NCI-H2081 (cell line): ENCODE measurements at regions not wholly inside any gene's neighbourhood (a gene's known extent, or its start where the extent isn't known, plus 50 kb on each side); places are given as distances from the start of the nearest gene placed in this dataset.
"Not testable (repeated sequence)": the region's sequence is repeated elsewhere in the genome, so short reads cannot be mapped to it uniquely, and the experiment has no call there.

Source experiments
- DNase-seq, 2 experiments: peaks; one replicate each; lab custom pipeline; 2025; lab: John Stamatoyannopoulos, UW

GRCh38 chr16:65624229-65624628 lies 502.4 kb upstream of the CDH11 start:
- no peak for DNase-seq

- DNase-seq, result no peak
Measured at GRCh38 chr16:65622871-65623270, 501.0 kb upstream of the CDH11 start.

DNA sequence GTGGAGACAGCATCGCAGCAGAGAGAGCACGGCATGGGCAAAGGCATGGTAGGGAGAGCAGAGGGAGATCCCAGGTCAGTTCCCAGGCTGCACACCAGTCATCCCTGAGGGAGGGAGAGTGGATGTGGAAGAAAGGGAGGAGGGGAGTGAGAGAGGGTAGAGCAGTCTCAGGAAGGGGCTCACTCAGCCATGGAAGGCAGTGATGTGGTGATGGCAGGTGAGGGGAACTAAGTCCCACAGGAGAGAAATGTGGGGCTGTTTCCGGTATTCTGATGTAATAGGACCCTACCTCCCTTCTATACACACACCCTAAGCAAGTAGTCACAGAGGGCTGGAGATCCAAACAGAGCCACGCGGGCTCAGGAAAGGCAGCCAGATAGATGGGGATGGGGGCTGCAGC lies 500.3 kb upstream of the CDH11 start:
- no peak for DNase-seq

- no peak for DNase-seq
Measured at GRCh38 chr16:65621640-65622039, 499.8 kb upstream of the CDH11 start.

- DNase-seq, result no peak
Measured at GRCh38 chr16:65619606-65620005, 497.7 kb upstream of the CDH11 start.

- DNase-seq, result no peak
Measured at GRCh38 chr16:65618931-65619330, 497.1 kb upstream of the CDH11 start.

DNA sequence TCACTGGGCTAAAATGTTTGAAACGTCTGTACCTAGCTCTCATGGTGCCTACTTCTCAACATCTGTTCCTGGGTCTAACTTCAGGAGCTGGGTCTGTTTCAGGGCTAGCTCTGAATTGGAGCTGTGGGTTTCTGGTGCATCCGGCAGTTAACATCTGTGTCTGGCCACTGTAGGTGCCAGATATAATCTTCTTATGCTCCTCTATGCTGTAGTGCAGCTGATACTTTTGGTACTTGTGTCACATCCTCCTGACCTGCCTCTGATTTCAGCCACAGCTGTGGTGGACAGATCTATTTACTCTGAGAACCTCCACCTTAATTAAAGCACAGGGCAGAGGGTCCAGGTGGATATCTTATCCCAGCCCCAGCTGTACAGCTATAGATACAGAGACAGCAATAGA lies 496.5 kb upstream of the CDH11 start:
- DNase-seq, result no peak

GRCh38 chr16:65617421-65617820 lies 495.6 kb upstream of the CDH11 start:
- DNase-seq, result no peak

DNA sequence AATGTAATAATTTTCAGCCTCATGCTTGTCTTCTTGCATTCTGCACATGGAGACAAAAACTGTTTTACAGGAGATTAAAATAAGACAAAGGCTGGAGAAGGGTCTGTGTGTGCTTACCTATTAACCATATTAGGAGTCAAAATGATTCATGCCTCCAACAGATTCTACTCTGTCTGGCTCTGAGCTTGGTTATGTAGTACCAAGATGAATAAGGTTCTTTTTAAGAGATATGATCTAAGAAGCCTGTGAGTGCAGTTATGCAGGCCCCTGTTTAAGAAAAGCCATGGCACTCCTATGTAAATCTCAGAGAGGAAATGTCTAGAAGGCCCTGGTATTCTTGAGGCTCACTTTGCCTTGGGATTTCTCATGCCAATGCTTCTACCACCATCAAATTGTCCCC lies 486.6 kb upstream of the CDH11 start:
- no peak for DNase-seq

GRCh38 chr16:65604771-65605170 lies 482.9 kb upstream of the CDH11 start:
- no peak for DNase-seq

GRCh38 chr16:65601781-65602180 lies 479.9 kb upstream of the CDH11 start:
- no peak for DNase-seq

- no peak for DNase-seq
Measured at GRCh38 chr16:65600629-65601028, 478.8 kb upstream of the CDH11 start.

- DNase-seq, result no peak
Measured at GRCh38 chr16:65600046-65600445, 478.2 kb upstream of the CDH11 start.

DNA sequence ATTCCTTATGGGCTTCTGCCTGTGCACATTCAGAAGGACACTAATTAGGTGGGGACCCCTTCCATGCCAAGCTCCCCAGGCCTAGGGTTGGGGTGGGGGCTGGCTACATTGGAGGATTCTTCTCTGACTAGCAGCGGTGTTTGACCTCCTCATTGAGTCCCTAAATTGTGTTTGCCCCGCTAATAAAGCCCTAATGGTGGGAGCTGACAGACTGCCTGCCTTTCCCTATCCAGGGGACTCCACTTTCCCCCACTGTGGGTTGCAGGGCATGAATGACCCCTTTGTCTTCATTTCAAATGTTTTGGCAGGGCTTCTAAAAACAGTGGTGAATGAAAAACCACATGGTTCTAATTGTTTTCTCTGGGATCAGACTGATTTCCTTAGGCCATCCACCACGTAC lies 476.8 kb upstream of the CDH11 start:
- DNase-seq, result no peak

GRCh38 chr16:65583498-65583897 lies 461.6 kb upstream of the CDH11 start:
- no peak for DNase-seq

DNA sequence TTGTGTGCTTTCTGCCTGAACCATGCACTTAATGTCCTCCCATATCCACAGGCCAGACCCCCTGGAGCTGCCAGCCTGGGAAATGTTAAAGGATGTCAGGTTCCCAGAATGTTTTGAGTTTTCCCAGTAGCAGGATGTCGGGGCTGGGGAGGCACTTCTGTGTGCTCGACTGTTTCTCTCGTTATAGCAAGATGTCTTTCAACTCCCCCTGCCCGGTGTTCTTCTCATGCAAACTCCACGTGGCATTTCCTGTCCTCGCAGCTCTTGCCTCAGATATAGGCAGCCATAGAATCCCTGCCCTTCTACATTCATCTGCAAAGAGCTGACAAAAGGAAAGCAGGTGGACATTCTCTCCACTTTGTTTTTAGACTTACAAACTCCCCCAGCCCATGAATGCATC lies 457.2 kb upstream of the CDH11 start:
- DNase-seq, result no peak

- no peak for DNase-seq
Measured at GRCh38 chr16:65576631-65577030, 454.8 kb upstream of the CDH11 start.

DNA sequence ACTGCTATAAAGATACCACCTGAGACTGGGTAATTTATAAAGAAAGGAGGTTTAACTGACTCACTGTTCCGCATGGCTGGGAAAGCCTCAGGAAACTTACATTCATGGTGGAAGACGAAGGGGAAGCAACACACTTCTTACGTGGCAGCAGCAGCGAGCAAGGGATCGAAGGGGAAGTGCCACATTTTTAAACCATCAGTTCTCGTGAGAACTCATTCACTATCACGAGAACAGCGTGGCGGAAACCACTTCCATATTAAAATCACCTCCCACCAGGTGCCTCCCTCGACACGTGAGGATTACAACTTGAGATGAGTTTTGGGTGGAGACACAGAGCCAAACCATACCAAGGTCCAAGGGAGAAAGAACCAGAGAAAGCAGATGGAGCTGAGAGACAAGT lies 454.3 kb upstream of the CDH11 start:
- DNase-seq, result no peak

DNA sequence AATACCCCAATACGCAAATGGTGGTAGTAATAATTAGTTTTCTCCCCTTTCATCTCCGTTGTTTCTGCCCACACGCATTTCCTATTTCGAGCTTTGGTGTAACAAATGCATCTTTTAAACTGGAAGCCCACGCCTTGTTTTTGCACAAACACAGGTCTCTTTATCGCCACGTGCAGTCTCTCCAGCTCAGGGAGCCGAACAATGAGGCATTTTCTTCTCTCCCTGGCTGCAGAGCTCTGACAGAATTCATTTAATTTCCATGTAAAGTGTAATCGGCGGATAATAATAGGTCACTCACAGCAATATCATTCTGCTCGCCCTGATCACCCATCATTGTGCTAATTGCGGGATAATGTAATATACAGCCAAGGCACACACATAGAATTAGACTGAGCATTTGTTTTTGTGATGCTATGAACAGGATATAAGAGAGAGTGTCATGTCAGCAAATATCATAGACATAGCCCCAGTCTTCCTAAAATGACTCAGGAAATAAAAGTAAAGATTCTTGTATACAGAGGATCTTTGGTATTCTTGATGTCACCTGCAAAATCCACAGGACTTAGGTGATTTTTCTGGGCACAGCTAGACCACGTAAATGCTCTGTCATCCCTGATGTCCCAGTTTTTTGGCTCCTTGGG lies 452.6 kb upstream of the CDH11 start:
- no peak for DNase-seq

DNA sequence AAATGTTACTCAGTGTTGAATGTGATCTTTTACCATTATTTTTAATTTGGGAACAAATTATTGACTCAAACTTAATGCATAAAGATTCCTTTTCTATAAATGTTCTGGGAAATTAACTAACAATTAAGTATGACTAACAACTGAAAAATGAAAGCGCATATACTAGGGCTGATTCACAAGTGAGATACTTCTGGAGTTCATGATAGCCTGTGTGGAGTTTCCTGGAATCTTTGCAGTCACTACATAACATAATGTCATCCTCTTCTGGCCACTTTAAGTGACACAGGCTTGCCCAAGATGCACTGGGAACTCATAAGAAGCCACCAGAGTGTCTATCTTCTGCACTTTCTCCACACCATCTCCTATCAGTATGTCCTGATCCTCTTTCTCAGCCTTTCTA lies 450.3 kb upstream of the CDH11 start:
- no peak for DNase-seq

GRCh38 chr16:65570261-65570660 lies 448.4 kb upstream of the CDH11 start:
- DNase-seq, result no peak

GRCh38 chr16:65559846-65560245 lies 438.0 kb upstream of the CDH11 start:
- no peak for DNase-seq

DNA sequence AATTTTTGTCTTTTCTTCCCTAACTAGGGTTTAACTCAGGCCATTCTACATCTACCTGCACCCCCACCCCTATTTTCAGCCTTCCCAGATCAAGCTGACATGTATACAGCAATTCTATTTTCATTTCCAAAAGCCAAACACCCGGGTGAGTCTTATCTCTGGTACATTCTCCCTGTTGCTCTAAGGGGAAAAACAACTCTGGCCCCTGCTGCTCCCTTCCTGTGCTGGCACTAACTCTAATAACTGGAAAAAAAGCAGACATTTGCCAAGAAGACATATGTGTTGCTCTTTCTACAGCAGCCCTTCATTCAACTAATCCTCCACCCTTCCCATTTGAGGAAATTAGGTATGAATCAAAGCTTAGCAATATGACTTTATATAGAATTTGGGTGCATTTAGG lies 427.8 kb upstream of the CDH11 start:
- not testable (repeated sequence) for DNase-seq

GRCh38 chr16:65548470-65548869 lies 426.6 kb upstream of the CDH11 start:
- no peak for DNase-seq
